ENCODE measurements at regions not wholly inside any gene's neighbourhood (a gene's known extent, or its start where the extent isn't known, plus 50 kb on each side); places are given as distances from the start of the nearest gene placed in this dataset.

- TF ChIP-seq, protein P1, sequence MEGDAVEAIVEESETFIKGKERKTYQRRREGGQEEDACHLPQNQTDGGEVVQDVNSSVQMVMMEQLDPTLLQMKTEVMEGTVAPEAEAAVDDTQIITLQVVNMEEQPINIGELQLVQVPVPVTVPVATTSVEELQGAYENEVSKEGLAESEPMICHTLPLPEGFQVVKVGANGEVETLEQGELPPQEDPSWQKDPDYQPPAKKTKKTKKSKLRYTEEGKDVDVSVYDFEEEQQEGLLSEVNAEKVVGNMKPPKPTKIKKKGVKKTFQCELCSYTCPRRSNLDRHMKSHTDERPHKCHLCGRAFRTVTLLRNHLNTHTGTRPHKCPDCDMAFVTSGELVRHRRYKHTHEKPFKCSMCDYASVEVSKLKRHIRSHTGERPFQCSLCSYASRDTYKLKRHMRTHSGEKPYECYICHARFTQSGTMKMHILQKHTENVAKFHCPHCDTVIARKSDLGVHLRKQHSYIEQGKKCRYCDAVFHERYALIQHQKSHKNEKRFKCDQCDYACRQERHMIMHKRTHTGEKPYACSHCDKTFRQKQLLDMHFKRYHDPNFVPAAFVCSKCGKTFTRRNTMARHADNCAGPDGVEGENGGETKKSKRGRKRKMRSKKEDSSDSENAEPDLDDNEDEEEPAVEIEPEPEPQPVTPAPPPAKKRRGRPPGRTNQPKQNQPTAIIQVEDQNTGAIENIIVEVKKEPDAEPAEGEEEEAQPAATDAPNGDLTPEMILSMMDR (IDR thresholded peaks at IDR 0.05), result no peak
- TF ChIP-seq POLR2A (IDR thresholded peaks at IDR 0.05), result no peak
- TF ChIP-seq POLR2AphosphoS5 (IDR thresholded peaks at IDR 0.05), result no peak
- TF ChIP-seq EP300 (IDR thresholded peaks at IDR 0.05), result no peak
Measured at GRCh38 chr11:92909214-92909613, 60.2 kb upstream of the MTNR1B start.

Data from stomach (tissue), 4 donors.